IMR-90 (cell line): ENCODE measurements at regions not wholly inside any gene's neighbourhood (a gene's known extent, or its start where the extent isn't known, plus 50 kb on each side); places are given as distances from the start of the nearest gene placed in this dataset.

Experiments used
- BHLHE40 ChIP-seq: fragments of 150-350 bp; IDR thresholded peaks from 2 replicates; pipeline ENCODE4 v1.6.1; 2016; ENCODE audit warnings: mild to moderate bottlenecking, low read depth, low read length
- CTCF ChIP-seq: conservative IDR thresholded peaks from 2 replicates; pipeline ENCODE4 v1.5.1; 2012; ENCODE audit warnings: mild to moderate bottlenecking, low read depth, low read length, improper control_type of control experiment
- POLR2A ChIP-seq: IDR thresholded peaks from 2 replicates; pipeline ENCODE4 v1.6.1; 2012; ENCODE audit warnings: mild to moderate bottlenecking, low read depth, low read length
- SMC3 ChIP-seq: fragments of 150-350 bp; IDR thresholded peaks from 2 replicates; pipeline ENCODE4 v1.6.1; 2016; ENCODE audit warnings: low read depth, mild to moderate bottlenecking, antibody characterized with exemption, low read length, moderate library complexity
- TF ChIP-seq, protein P1 (sequence below): fragments of 150-350 bp; IDR thresholded peaks from 2 replicates; pipeline ENCODE4 v1.6.1; 2017; ENCODE audit warnings: mild to moderate bottlenecking, antibody characterized with exemption, low read length, low read depth

GRCh38 chr20:50401587-50402418 lies 108.4 kb upstream of the PTPN1 start:
- TF ChIP-seq CTCF (no peak), POLR2A (no peak), BHLHE40 (no peak), SMC3 (no peak)
- TF ChIP-seq, protein P1, sequence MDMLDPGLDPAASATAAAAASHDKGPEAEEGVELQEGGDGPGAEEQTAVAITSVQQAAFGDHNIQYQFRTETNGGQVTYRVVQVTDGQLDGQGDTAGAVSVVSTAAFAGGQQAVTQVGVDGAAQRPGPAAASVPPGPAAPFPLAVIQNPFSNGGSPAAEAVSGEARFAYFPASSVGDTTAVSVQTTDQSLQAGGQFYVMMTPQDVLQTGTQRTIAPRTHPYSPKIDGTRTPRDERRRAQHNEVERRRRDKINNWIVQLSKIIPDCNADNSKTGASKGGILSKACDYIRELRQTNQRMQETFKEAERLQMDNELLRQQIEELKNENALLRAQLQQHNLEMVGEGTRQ: no peak
